GM12878 (cell line): ENCODE measurements at regions not wholly inside any gene's neighbourhood (a gene's known extent, or its start where the extent isn't known, plus 50 kb on each side); places are given as distances from the start of the nearest gene placed in this dataset.

Experiments
- ATAC-seq: fragments of 200-7000 bp; cut with Tn5 transposase; 3 replicates; pipeline ENCODE4 v1.9.1; 2020; ENCODE audit warnings: mild to moderate bottlenecking, moderate library complexity
- BruUV-seq: library from RNA; stranded (reverse); fragments of 400-500 nt; replicated peaks from 2 replicates; lab custom pipeline; 2021; lab: Mats Ljungman, UMichigan
- CTCF ChIA-PET: fragments of 300-600 bp; sonication (Branson Sonifier 250); formaldehyde crosslinking; extraction: SDS; loops from one replicate; lab custom pipeline; 2021; ENCODE audit warnings: inconsistent platforms; lab: Yijun Ruan, JAX
- POLR2A ChIA-PET: fragments of 350-600 bp; formaldehyde crosslinking; extraction: SDS; loops from one replicate; lab custom pipeline; 2021; ENCODE audit warnings: inconsistent platforms; lab: Charles Lee
- RAD21 ChIA-PET: fragments of 300-600 bp; sonication (Branson Sonifier 250); formaldehyde crosslinking; loops from one replicate; lab custom pipeline; 2023; ENCODE audit warnings: antibody characterized with exemption; ENCODE audit not compliant: unreplicated experiment; lab: Charles Lee
- SMC1A ChIA-PET: fragments of 300-600 bp; sonication (Branson Sonifier 250); formaldehyde crosslinking; loops from one replicate; lab custom pipeline; 2023; ENCODE audit not compliant: unreplicated experiment, uncharacterized antibody; lab: Charles Lee
- DNase-seq: peaks from one replicate; pipeline ENCODE4 v3.0.0-alpha.2; 2011; ENCODE audit warnings: low read depth, low spot score
- FAIRE-seq: peaks from 3 replicates; lab custom pipeline; 2011; peaks lifted over from hg19 to GRCh38; lab: Jason Lieb, UNC
- H2AFZ ChIP-seq: 2 replicates; pipeline ENCODE4 v1.6.0; 2011; ENCODE audit warnings: low read depth, low read length, control low read depth; ENCODE audit not compliant: control insufficient read depth
- H3K27ac ChIP-seq: 2 replicates; pipeline ENCODE4 v1.5.1; 2011; ENCODE audit warnings: control low read depth; ENCODE audit not compliant: control insufficient read depth, insufficient read depth
- H3K27me3 ChIP-seq, 2 experiments: replicated peaks in 1 of 2; 2 replicates each; pipeline versions ENCODE4 v1.6.0 to v1.6.1; 2011; ENCODE audit warnings: low read length in 1 of 2; ENCODE audit not compliant: control insufficient read depth in 2 of 2, insufficient read depth in 2 of 2
- H3K36me3 ChIP-seq, 2 experiments: 2 replicates each; pipeline ENCODE4 v1.5.1; 2011; ENCODE audit warnings: low read length in 1 of 2; ENCODE audit not compliant: control insufficient read depth in 2 of 2, insufficient read depth in 2 of 2
- H3K4me1 ChIP-seq: 2 replicates; pipeline ENCODE4 v1.6.1; 2011; ENCODE audit warnings: mild to moderate bottlenecking, low read length, moderate library complexity, mixed read lengths; ENCODE audit not compliant: control insufficient read depth, insufficient read depth
- H3K4me2 ChIP-seq: 2 replicates; pipeline ENCODE4 v1.6.0; 2011; ENCODE audit warnings: control low read depth; ENCODE audit not compliant: control insufficient read depth, insufficient read depth
- H3K4me3 ChIP-seq: fragments of 200-600 bp; sonication (generic); 2 replicates; pipeline ENCODE4 v1.5.1; 2016
- H3K79me2 ChIP-seq: 2 replicates; pipeline ENCODE4 v1.6.0; 2011; ENCODE audit warnings: low read length; ENCODE audit not compliant: control insufficient read depth, insufficient read depth
- H3K9ac ChIP-seq: 2 replicates; pipeline ENCODE4 v1.8.0; 2011; ENCODE audit warnings: low read length, control low read depth, mixed read lengths; ENCODE audit not compliant: control insufficient read depth, insufficient read depth
- H3K9me3 ChIP-seq: replicated peaks from 3 replicates; pipeline ENCODE4 v1.5.1; 2011; ENCODE audit warnings: mild to moderate bottlenecking, low read length; ENCODE audit not compliant: control insufficient read depth, insufficient read depth
- H4K20me1 ChIP-seq: 2 replicates; pipeline ENCODE4 v1.6.0; 2011; ENCODE audit not compliant: control insufficient read depth, insufficient read depth
- BHLHE40 ChIP-seq, 2 experiments: fragments of 450-650 bp in 1 of 2; IDR thresholded peaks; 2 replicates each; pipeline ENCODE4 v1.6.1; 2011 to 2017; ENCODE audit warnings: low read depth in 2 of 2, borderline replicate concordance in 1 of 2, improper control_type of control experiment in 1 of 2, low read length in 1 of 2, mild to moderate bottlenecking in 1 of 2
- CBX5 ChIP-seq: sonication (generic); IDR thresholded peaks from 2 replicates; pipeline ENCODE4 v1.6.1; 2016; ENCODE audit warnings: low read depth, moderate library complexity, mild to moderate bottlenecking, inconsistent platforms
- EP300 ChIP-seq, 2 experiments: fragments of 150-350 bp in 1 of 2; IDR thresholded peaks; 2 replicates each; pipeline ENCODE4 v1.6.1; 2011 to 2012; ENCODE audit warnings: low read depth in 2 of 2, low read length in 2 of 2, borderline replicate concordance in 1 of 2, improper control_type of control experiment in 1 of 2, inconsistent platforms in 1 of 2; ENCODE audit not compliant: control insufficient read depth in 1 of 2
- FOS ChIP-seq: IDR thresholded peaks from 3 replicates; pipeline ENCODE4 v1.6.1; 2011; ENCODE audit warnings: borderline replicate concordance; ENCODE audit not compliant: insufficient read length; ENCODE audit errors: extremely low read depth
- TCF12 ChIP-seq: IDR thresholded peaks from 2 replicates; pipeline ENCODE4 v1.6.1; 2011; ENCODE audit warnings: low read depth, mild to moderate bottlenecking, low read length
- ZBTB40 ChIP-seq: fragments of 450-650 bp; IDR thresholded peaks from 2 replicates; pipeline ENCODE4 v1.6.1; 2016; ENCODE audit warnings: mild to moderate bottlenecking, moderate library complexity, borderline replicate concordance
- ZNF687 ChIP-seq: fragments of 450-650 bp; IDR thresholded peaks from 2 replicates; pipeline ENCODE4 v1.6.1; 2017; ENCODE audit warnings: mild to moderate bottlenecking, moderate library complexity
- WGBS: methylation state at CpG from one replicate; pipeline ENCODE4 v1.1.6; 2016; ENCODE audit warnings: low lambda C conversion rate; ENCODE audit not compliant: insufficient replicate concordance, insufficient coverage; ENCODE audit errors: missing lambda C conversion rate; 5-methylcytosine and 5-hydroxymethylcytosine counted together
- in situ Hi-C: fragments of 300-500 bp; cut with MboI; formaldehyde crosslinking; loops from 9 replicates; pipeline ENCODE4 v1.14.3; 2018; ENCODE audit warnings: mixed read lengths
- intact Hi-C: fragments of 100-400 bp; cut with micrococcal nuclease; formaldehyde crosslinking; loops from one replicate; pipeline ENCODE4 v1.14.2; 2022; ENCODE audit not compliant: unreplicated experiment
- TF ChIP-seq, protein P1 (sequence below): fragments of 450-650 bp; formaldehyde crosslinking; IDR thresholded peaks from 2 replicates; pipeline ENCODE4 v1.4.0; 2022; ENCODE audit warnings: mild to moderate bottlenecking, moderate library complexity
- TF ChIP-seq, protein P2 (sequence below), 3 experiments: IDR thresholded peaks in 2 of 3; conservative IDR thresholded peaks in 1 of 3; 2 replicates each; pipeline ENCODE4 v1.5.1; 2011; ENCODE audit warnings: low read depth in 3 of 3, low read length in 3 of 3, mild to moderate bottlenecking in 3 of 3, control low read depth in 2 of 3, moderate library complexity in 2 of 3, inconsistent platforms in 1 of 3, mixed read lengths in 1 of 3; ENCODE audit not compliant: control insufficient read depth in 2 of 3, insufficient read depth in 1 of 3; ENCODE audit errors: extremely low read depth in 1 of 3

- RAD21 ChIA-PET, result no interaction called here
- no peak overlapping the region for H2AFZ ChIP-seq
- H3K4me1 ChIP-seq, result no peaks in the 10 kb centered on the region
- no peak overlapping the region for H3K27ac ChIP-seq
- FAIRE-seq (no peak), DNase-seq (no peak), ATAC-seq (no peak)
- BruUV-seq, result no TSS peak
- no peaks in the 10 kb centered on the region for H3K27me3 ChIP-seq
- intact Hi-C loops, result no loop called here
- SMC1A ChIA-PET, result no interaction called here
- H3K79me2 ChIP-seq, result no peaks in the 10 kb centered on the region
- H3K9me3 ChIP-seq, result no peaks in the 10 kb centered on the region
- H3K36me3 ChIP-seq, result no peaks in the 10 kb centered on the region
- 8% methylated on average over 6 of the region's 6 CpGs for WGBS
- POLR2A ChIA-PET, result no interaction called here
- in situ Hi-C loops, result no loop called here
- no peaks in the 10 kb centered on the region for H4K20me1 ChIP-seq
- no peak overlapping the region for H3K4me2 ChIP-seq
- CTCF ChIA-PET, result no interaction called here
- H3K4me3 ChIP-seq, result no peak overlapping the region
- no peak overlapping the region for H3K9ac ChIP-seq
- no peak for TF ChIP-seq ZBTB40
- TF ChIP-seq BHLHE40 (IDR thresholded peaks at IDR 0.05; ENCODE audit: borderline replicate concordance in 1 of 2, low read depth in 2 of 2, low read length in 1 of 2), result no peak
- no peak for TF ChIP-seq EP300 (IDR thresholded peaks at IDR 0.05; ENCODE audit: borderline replicate concordance in 1 of 2, control insufficient read depth in 1 of 2, low read depth in 2 of 2, low read length in 2 of 2)
- no peak for TF ChIP-seq CBX5
- TF ChIP-seq, protein P1, sequence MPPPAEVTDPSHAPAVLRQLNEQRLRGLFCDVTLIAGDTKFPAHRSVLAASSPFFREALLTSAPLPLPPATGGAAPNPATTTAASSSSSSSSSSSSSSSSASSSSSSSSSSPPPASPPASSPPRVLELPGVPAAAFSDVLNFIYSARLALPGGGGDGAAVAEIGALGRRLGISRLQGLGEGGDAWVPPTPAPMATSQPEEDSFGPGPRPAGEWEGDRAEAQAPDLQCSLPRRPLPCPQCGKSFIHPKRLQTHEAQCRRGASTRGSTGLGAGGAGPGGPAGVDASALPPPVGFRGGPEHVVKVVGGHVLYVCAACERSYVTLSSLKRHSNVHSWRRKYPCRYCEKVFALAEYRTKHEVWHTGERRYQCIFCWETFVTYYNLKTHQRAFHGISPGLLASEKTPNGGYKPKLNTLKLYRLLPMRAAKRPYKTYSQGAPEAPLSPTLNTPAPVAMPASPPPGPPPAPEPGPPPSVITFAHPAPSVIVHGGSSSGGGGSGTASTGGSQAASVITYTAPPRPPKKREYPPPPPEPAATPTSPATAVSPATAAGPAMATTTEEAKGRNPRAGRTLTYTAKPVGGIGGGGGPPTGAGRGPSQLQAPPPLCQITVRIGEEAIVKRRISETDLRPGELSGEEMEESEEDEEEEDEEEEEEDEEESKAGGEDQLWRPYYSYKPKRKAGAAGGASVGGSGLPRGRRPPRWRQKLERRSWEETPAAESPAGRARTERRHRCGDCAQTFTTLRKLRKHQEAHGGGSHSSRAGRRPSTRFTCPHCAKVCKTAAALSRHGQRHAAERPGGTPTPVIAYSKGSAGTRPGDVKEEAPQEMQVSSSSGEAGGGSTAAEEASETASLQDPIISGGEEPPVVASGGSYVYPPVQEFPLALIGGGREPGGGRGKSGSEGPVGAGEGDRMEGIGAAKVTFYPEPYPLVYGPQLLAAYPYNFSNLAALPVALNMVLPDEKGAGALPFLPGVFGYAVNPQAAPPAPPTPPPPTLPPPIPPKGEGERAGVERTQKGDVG (CRISPR knock-in tag), result no peak
- TF ChIP-seq TCF12, result no peak
- TF ChIP-seq, protein P2, sequence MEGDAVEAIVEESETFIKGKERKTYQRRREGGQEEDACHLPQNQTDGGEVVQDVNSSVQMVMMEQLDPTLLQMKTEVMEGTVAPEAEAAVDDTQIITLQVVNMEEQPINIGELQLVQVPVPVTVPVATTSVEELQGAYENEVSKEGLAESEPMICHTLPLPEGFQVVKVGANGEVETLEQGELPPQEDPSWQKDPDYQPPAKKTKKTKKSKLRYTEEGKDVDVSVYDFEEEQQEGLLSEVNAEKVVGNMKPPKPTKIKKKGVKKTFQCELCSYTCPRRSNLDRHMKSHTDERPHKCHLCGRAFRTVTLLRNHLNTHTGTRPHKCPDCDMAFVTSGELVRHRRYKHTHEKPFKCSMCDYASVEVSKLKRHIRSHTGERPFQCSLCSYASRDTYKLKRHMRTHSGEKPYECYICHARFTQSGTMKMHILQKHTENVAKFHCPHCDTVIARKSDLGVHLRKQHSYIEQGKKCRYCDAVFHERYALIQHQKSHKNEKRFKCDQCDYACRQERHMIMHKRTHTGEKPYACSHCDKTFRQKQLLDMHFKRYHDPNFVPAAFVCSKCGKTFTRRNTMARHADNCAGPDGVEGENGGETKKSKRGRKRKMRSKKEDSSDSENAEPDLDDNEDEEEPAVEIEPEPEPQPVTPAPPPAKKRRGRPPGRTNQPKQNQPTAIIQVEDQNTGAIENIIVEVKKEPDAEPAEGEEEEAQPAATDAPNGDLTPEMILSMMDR (IDR thresholded peaks at IDR 0.05 in 2 of 3, conservative IDR thresholded peaks at IDR 0.05 in 1 of 3; ENCODE audit: control insufficient read depth in 2 of 3, extremely low read depth in 1 of 3, insufficient read depth in 1 of 3, low read depth in 3 of 3, low read length in 3 of 3), result no peak
- no peak for TF ChIP-seq FOS
- no peak for TF ChIP-seq ZNF687
These were observed 362.9 kb downstream of the PDGFC start for GRCh38 chr4:156608651-156609050.
